AG09319 (cell line): ENCODE measurements at regions not wholly inside any gene's neighbourhood (a gene's known extent, or its start where the extent isn't known, plus 50 kb on each side); places are given as distances from the start of the nearest gene placed in this dataset.

ENCODE experiments used
- DNase-seq: peaks from one replicate; pipeline ENCODE4 v3.0.0-alpha.2; 2010; ENCODE audit warnings: low read depth; ENCODE audit errors: extremely low read depth
- CTCF ChIP-seq: IDR thresholded peaks from 2 replicates; pipeline ENCODE4 v1.5.1; 2011; ENCODE audit warnings: low read depth, mild to moderate bottlenecking, inconsistent platforms, low read length, moderate library complexity

- no peak for DNase-seq
- TF ChIP-seq CTCF = no peak
These were observed 887.6 kb upstream of the SLC10A2 start for GRCh38 chr13:103953859-103954258.

GRCh38 chr13:103952183-103952582, 886.0 kb upstream of the SLC10A2 start:
- no peak for TF ChIP-seq CTCF
- no peak for DNase-seq

- TF ChIP-seq CTCF = no peak
- no peak for DNase-seq
These were observed 882.2 kb upstream of the SLC10A2 start for GRCh38 chr13:103948426-103948825.

GRCh38 chr13:103945836-103946235, 879.6 kb upstream of the SLC10A2 start:
- no peak for TF ChIP-seq CTCF
- no peak for DNase-seq

- TF ChIP-seq CTCF = no peak
- DNase-seq = no peak
These were observed 875.4 kb upstream of the SLC10A2 start for GRCh38 chr13:103941506-103942140.

- TF ChIP-seq CTCF = no peak
- DNase-seq = no peak
These were observed 868.9 kb upstream of the SLC10A2 start for GRCh38 chr13:103935117-103935516.

GRCh38 chr13:103931885-103932284, 865.7 kb upstream of the SLC10A2 start:
- DNase-seq = no peak
- no peak for TF ChIP-seq CTCF
